Stomach smooth muscle (tissue), 2 donors: ENCODE measurements at regions not wholly inside any gene's neighbourhood (a gene's known extent, or its start where the extent isn't known, plus 50 kb on each side); places are given as distances from the start of the nearest gene placed in this dataset.

ENCODE experiments used
- H3K27ac ChIP-seq: one replicate; pipeline ENCODE4 v1.7.0; 2013; ENCODE audit warnings: mild to moderate bottlenecking, low read length, inconsistent platforms
- H3K27me3 ChIP-seq, 2 donors: one replicate each; pipeline ENCODE4 v1.7.0; 2013; ENCODE audit warnings: low read length in 2 of 2; ENCODE audit not compliant: insufficient read depth in 2 of 2, control insufficient read depth in 1 of 2
- H3K36me3 ChIP-seq, 2 donors: one replicate each; pipeline ENCODE4 v1.7.0; 2013; ENCODE audit warnings: low read length in 2 of 2; ENCODE audit not compliant: control insufficient read depth in 2 of 2, insufficient read depth in 2 of 2
- H3K4me1 ChIP-seq: one replicate; pipeline ENCODE4 v1.7.0; 2013; ENCODE audit warnings: low read length; ENCODE audit not compliant: control insufficient read depth, insufficient read depth
- H3K4me3 ChIP-seq, 2 donors: one replicate each; pipeline ENCODE4 v1.7.0; 2013; ENCODE audit warnings: low read length in 2 of 2
- H3K9ac ChIP-seq, 2 donors: one replicate each; pipeline ENCODE4 v1.7.0; 2013; ENCODE audit warnings: low read length in 2 of 2, mild to moderate bottlenecking in 1 of 2
- H3K9me3 ChIP-seq, 2 donors: one replicate each; pipeline ENCODE4 v1.7.0; 2013; ENCODE audit warnings: low read length in 2 of 2; ENCODE audit not compliant: control insufficient read depth in 2 of 2
- donor health status: healthy.
- donor health status: Pancreatic carcinoma.

DNA sequence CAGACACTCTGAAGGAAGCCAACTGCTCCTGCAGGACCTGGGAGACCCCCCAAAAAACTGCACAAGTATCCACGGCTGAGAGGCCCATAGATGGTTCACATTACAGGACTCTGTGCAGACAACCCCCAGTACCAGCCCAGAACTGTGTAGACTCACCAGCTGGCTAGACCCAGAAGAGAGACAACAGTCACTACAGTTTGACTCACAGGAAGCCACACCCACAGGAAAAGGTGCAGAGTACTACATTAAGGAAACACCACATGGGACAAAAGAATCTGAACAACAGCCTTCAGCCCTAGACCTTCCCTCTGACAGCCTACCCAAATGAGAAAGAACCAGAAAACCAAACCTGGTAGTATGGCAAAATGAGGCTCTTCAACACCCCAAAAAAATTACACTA is 281.2 kb upstream of the RGMB start:
- H3K9me3 ChIP-seq: peaks cover 0 to 5% of the 10 kb centered on the region in 2 donors
- no peaks in the 10 kb centered on the region for H3K27me3 ChIP-seq
- H3K36me3 ChIP-seq: no peaks in the 10 kb centered on the region
- no peaks in the 10 kb centered on the region for H3K4me1 ChIP-seq
- H3K4me3 ChIP-seq: no peak overlapping the region
- no peak overlapping the region for H3K27ac ChIP-seq
- H3K9ac ChIP-seq: no peak overlapping the region

DNA sequence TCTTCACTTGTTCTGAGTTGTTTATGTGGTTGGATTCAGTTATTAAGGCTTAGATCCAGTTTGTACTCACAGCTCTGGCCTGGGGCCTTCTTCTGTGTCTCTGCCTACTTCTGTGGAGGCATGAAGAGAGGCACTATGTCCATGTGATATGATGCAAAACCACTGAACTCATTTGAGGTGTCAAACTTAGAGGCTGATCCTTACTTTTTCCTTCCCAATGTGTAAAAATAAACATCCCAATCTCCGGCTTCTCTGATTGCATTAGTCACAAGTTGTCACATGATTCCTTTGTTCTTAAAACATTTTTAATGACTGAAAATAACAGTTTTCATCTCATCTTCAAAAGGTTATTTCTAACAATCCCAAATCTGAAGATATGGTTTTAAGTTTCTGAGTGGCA is 276.0 kb upstream of the RGMB start:
- no peaks in the 10 kb centered on the region for H3K27me3 ChIP-seq
- H3K9me3 ChIP-seq: peaks cover 0 to 2% of the 10 kb centered on the region in 2 donors
- no peaks in the 10 kb centered on the region for H3K4me1 ChIP-seq
- no peak overlapping the region for H3K4me3 ChIP-seq
- H3K9ac ChIP-seq: no peak overlapping the region
- H3K27ac ChIP-seq: no peak overlapping the region
- H3K36me3 ChIP-seq: no peaks in the 10 kb centered on the region

- H3K27me3 ChIP-seq: no peaks in the 10 kb centered on the region
- no peak overlapping the region for H3K27ac ChIP-seq
- H3K4me1 ChIP-seq: no peaks in the 10 kb centered on the region
- no peaks in the 10 kb centered on the region for H3K9me3 ChIP-seq
- no peak overlapping the region for H3K4me3 ChIP-seq
- no peaks in the 10 kb centered on the region for H3K36me3 ChIP-seq
- no peak overlapping the region for H3K9ac ChIP-seq
Observed at GRCh38 chr5:98498028-98498427, 275.4 kb upstream of the RGMB start.

DNA sequence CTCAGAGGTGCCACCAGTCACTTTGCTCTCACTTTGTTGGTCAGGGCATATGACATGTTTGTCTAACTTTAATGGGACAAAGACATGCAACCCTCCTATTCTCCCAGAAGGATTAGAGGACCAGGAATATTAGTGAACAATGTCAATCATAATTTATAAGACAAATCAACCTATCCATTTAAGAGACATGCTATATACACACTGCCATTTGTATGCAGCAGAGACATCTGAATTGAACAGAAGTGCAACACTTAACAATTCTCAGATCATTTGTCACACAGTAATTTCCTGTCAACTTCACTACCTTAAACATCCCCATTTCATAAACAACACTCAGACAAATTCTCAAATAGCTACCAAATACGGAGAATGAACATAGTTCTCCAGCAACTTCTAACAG is 273.6 kb upstream of the RGMB start:
- H3K9ac ChIP-seq: no peak overlapping the region
- no peaks in the 10 kb centered on the region for H3K27me3 ChIP-seq
- H3K36me3 ChIP-seq: no peaks in the 10 kb centered on the region
- H3K4me1 ChIP-seq: no peaks in the 10 kb centered on the region
- H3K27ac ChIP-seq: no peak overlapping the region
- peak overlapping the region in 1 of 2 donors; percentile 12 for H3K4me3 ChIP-seq
- H3K9me3 ChIP-seq: no peaks in the 10 kb centered on the region

DNA sequence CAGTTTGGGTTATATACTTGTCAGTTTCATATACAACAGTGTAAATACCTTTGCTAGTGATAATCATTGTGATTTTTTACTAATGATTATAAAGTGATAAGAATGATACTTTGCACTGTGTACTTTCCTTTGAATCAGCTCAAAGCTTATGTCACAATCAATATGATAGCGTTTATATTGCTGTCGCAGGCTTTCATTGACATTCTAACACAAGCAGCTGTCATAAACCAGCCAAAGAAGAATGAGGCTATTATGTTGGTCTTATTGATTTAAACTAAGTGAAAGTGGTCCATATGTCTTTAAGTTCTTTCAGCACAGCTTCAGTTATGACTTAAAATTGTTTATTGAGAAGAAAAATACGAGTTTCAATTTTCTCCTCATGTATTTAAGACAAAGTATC is 272.7 kb upstream of the RGMB start:
- Histone ChIP-seq H3K4me1 (no peaks in the 10 kb centered on the region), H3K9me3 (no peaks in the 10 kb centered on the region), H3K27me3 (no peaks in the 10 kb centered on the region), H3K4me3 (no peak overlapping the region), H3K9ac (no peak overlapping the region), H3K27ac (no peak overlapping the region), H3K36me3 (no peaks in the 10 kb centered on the region)

DNA sequence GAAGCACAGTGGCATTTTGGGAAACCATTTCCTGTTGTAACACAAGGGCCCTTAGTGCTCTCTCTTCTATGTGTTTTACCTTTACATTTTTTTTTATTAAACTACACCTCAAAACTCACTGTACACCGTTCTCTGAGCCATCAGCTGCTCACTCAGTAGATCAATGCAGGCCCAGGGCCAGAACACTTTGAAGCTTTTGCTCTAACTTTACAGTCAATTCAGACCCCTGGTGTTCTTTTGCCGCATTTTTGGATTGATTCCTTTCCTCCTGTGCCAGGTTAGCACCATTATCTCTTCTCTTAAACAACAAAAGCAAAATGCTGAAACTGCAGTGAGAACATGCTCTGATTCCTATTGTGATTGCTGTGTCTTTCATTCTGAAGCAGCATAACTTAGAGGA is 269.8 kb upstream of the RGMB start:
- no peak overlapping the region for H3K4me3 ChIP-seq
- H3K36me3 ChIP-seq: no peaks in the 10 kb centered on the region
- no peaks in the 10 kb centered on the region for H3K4me1 ChIP-seq
- no peak overlapping the region for H3K27ac ChIP-seq
- no peak overlapping the region for H3K9ac ChIP-seq
- no peaks in the 10 kb centered on the region for H3K9me3 ChIP-seq
- no peaks in the 10 kb centered on the region for H3K27me3 ChIP-seq

DNA sequence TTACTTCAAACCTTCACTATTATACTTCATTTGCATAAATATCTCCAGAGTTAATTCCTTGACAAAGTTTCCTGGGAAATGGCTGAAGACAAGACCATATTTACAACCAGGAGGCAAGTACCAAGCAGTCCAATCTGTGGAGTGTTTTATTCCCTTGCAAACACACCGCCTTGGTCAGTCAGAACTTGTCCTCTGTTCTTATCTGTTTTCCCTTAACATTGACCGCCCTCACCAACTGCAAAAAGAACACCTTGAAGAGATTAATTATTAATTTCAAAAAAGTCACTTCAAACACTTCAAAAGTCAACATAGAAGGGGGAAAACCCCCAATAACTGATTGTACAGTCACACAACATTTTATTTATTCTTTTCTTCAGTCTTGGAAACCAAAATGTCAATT is 269.0 kb upstream of the RGMB start:
- Histone ChIP-seq H3K4me1 (no peaks in the 10 kb centered on the region), H3K27ac (no peak overlapping the region), H3K27me3 (no peaks in the 10 kb centered on the region), H3K9me3 (no peaks in the 10 kb centered on the region), H3K4me3 (no peak overlapping the region), H3K9ac (no peak overlapping the region), H3K36me3 (no peaks in the 10 kb centered on the region)

DNA sequence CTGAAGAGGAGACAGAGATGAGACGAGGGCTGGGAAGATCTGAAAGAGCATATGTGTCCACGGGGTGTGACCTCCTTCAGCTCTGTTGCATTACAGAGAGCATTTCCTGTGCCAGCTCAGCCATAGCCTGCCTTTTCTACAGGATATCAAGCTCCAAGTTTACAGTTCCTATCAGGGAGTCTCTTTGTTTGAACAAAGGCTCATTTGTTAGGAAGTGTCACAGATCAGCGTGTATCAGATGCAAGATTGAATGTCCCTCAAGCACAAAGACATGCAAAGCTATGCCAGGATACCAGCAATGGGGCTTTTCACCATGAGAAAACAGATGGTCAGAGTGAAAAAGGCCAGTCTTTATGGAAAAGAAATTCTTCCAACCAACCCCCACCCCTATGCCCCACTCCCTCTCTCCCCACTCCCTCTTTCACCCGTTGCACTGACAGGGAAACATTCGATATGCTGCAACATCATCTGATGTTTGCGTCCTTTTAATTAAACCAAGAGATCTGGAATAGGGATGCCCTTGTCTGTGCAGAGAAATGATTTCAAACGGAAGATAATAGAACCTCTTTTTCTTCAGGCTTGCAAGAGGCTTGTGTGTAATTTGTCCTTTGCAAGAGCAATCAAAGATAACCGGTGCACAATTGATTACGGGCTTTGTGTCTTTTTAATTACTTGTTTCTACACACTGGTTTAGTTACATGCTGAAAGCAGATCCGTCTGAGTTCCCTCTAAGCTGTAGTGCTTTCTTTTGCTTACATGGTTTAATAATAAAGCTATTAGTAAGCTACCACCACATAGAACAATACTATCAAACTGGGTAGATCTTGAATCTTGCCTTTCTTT is 263.1 kb upstream of the RGMB start:
- no peaks in the 10 kb centered on the region for H3K36me3 ChIP-seq
- H3K27me3 ChIP-seq: no peaks in the 10 kb centered on the region
- no peak overlapping the region for H3K9ac ChIP-seq
- no peaks in the 10 kb centered on the region for H3K4me1 ChIP-seq
- no peak overlapping the region for H3K27ac ChIP-seq
- no peaks in the 10 kb centered on the region for H3K9me3 ChIP-seq
- H3K4me3 ChIP-seq: no peak overlapping the region

DNA sequence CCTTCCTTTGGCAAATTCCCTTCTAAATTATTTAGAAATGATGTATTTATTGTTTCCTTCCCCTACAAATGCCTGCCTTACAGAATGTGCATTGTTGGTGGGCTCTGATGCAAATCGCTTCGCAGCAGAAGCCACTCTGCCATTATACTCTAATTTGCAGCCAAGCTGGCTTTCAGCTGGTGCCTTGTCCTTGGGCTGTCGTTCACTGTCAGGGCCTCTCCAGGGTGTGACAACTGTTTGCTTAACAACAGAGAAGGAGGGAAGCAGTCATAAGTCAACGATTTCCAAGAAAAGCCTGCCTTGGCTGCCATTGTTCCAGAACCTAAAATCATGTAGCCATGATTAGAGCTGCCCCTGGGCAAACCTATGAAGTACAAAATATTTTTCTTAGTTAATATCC is 260.1 kb upstream of the RGMB start:
- no peaks in the 10 kb centered on the region for H3K9me3 ChIP-seq
- H3K4me3 ChIP-seq: no peak overlapping the region
- no peak overlapping the region for H3K9ac ChIP-seq
- no peaks in the 10 kb centered on the region for H3K36me3 ChIP-seq
- H3K27me3 ChIP-seq: no peaks in the 10 kb centered on the region
- no peak overlapping the region for H3K27ac ChIP-seq
- H3K4me1 ChIP-seq: no peaks in the 10 kb centered on the region

- no peaks in the 10 kb centered on the region for H3K4me1 ChIP-seq
- no peak overlapping the region for H3K4me3 ChIP-seq
- no peak overlapping the region for H3K9ac ChIP-seq
- H3K27ac ChIP-seq: no peak overlapping the region
- H3K36me3 ChIP-seq: no peaks in the 10 kb centered on the region
- no peaks in the 10 kb centered on the region for H3K27me3 ChIP-seq
- no peaks in the 10 kb centered on the region for H3K9me3 ChIP-seq
Observed at GRCh38 chr5:98514215-98514614, 259.2 kb upstream of the RGMB start.

DNA sequence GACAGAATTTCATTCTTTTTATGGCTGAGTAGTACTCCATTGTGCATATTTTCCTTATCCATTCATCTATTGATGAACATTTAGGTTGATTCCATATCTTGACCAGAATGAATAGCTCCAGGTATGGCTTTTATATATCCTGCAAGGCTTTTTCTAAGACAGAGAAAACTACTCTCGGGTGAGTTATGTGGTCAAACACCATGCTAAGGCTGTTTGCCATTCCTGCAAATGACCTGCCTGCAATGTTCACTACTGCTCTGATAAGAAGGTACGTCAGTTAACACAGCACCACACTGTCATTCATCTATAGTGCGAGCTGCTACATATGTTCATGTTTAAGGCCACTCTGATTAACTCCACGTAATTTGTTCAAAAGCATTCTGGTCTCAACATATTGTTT is 256.8 kb upstream of the RGMB start:
- Histone ChIP-seq H3K9me3 (no peaks in the 10 kb centered on the region), H3K4me1 (no peaks in the 10 kb centered on the region), H3K27ac (no peak overlapping the region), H3K27me3 (no peaks in the 10 kb centered on the region), H3K4me3 (no peak overlapping the region), H3K9ac (no peak overlapping the region), H3K36me3 (no peaks in the 10 kb centered on the region)
